ENCODE measurements at regions not wholly inside any gene's neighbourhood (a gene's known extent, or its start where the extent isn't known, plus 50 kb on each side); places are given as distances from the start of the nearest gene placed in this dataset.

- H3K27ac ChIP-seq: peak overlapping the region in 3 of 4 donors; percentile 24 to 32 (median 24)
Measured at GRCh38 chr7:136130511-136131303, 153.5 kb upstream of the MTPN start.

DNA sequence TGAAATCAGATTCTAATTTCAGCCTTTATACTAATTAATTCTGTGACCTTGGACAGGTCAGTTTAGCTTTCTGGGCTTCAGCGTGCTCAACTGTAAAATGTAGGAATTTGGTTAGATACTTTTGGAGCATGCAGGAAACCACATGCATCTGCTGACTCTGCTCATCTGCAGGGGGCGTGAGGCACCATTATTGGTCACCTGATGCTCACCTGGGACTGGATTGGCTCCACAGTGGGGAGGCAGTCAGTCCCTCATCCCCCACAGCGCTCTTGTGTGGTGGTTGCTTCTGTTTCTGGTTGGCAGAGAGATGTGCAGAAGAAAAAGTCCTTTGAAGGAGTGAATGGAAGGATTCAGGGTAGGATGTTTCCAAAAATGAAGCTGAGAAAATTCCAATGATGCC, 150.9 kb upstream of the MTPN start:
- intact Hi-C loops (cut with DNase I): no loop called here
- TF ChIP-seq POLR2A (IDR thresholded peaks at IDR 0.05) (no peak), POLR2AphosphoS5 (IDR thresholded peaks at IDR 0.05) (no peak), EP300 (IDR thresholded peaks at IDR 0.05) (no peak), CTCF (IDR thresholded peaks at IDR 0.05) (no peak)
- peaks cover 0 to 10% (median 4%) of the 10 kb centered on the region in 4 donors for H3K4me1 ChIP-seq
- no peaks in the 10 kb centered on the region for H3K27me3 ChIP-seq
- no peak for DNase-seq
- H3K36me3 ChIP-seq: no peaks in the 10 kb centered on the region
- no peak overlapping the region for H3K4me3 ChIP-seq
- 66 to 68% methylated on average over 3 of the region's 3 CpGs for WGBS, 2 donors
- H3K9me3 ChIP-seq: no peaks in the 10 kb centered on the region
- no peak overlapping the region for H3K27ac ChIP-seq

More at GRCh38 chr7:136130511-136131303, 153.5 kb upstream of the MTPN start:
- TF ChIP-seq EP300 (IDR thresholded peaks at IDR 0.05): peak in 1 of 4 donors; percentile 8
- no peak for TF ChIP-seq CTCF (IDR thresholded peaks at IDR 0.05)
- H3K27me3 ChIP-seq: no peaks in the 10 kb centered on the region
- H3K4me3 ChIP-seq: no peak overlapping the region
- no peak for DNase-seq
- intact Hi-C loops (cut with DNase I): loop anchor here (1.0 kb wide), 1 partner anchor 97 kb away; no protein-coding TSS in a partner anchor
- 65 to 67% methylated on average over 6 of the region's 6 CpGs for WGBS, 2 donors
- no peaks in the 10 kb centered on the region for H3K9me3 ChIP-seq
- H3K36me3 ChIP-seq: no peaks in the 10 kb centered on the region
- H3K4me1 ChIP-seq: peaks cover 0 to 10% (median 4%) of the 10 kb centered on the region in 4 donors

GRCh38 chr7:136123352-136123751, 146.2 kb upstream of the MTPN start:
- peaks cover 0 to 17% (median 13%) of the 10 kb centered on the region in 4 donors for H3K4me1 ChIP-seq
- intact Hi-C loops (cut with DNase I): no loop called here
- H3K9me3 ChIP-seq: no peaks in the 10 kb centered on the region
- WGBS, 2 donors: 68 to 81% methylated on average over 3 of the region's 3 CpGs
- no peaks in the 10 kb centered on the region for H3K36me3 ChIP-seq
- no peak for TF ChIP-seq POLR2AphosphoS5 (IDR thresholded peaks at IDR 0.05)
- TF ChIP-seq POLR2A (IDR thresholded peaks at IDR 0.05): no peak
- TF ChIP-seq CTCF (IDR thresholded peaks at IDR 0.05): no peak
- TF ChIP-seq EP300 (IDR thresholded peaks at IDR 0.05): no peak
- H3K27me3 ChIP-seq: no peaks in the 10 kb centered on the region
- no peak overlapping the region for H3K4me3 ChIP-seq
- DNase-seq: no peak
- H3K27ac ChIP-seq: no peak overlapping the region

DNA sequence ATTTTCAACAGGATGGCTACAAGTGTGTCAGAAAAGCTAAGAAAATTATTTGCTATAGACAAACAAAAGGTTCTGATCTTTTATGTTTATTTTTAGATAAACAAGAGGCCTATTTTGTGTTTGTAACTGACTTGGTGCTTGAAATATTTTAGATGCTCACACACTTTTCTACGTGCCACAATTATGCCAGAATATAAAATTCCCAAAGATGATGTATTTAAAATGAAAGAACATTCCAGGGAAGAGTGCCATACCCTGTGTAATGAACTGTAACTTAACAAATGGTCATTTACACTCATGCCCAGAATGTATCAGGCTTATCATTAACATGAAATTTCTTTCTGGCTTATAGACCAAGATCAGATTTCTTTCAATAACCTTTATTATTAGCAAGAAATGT, 144.9 kb upstream of the MTPN start:
- DNase-seq: no peak
- no peaks in the 10 kb centered on the region for H3K36me3 ChIP-seq
- no peaks in the 10 kb centered on the region for H3K27me3 ChIP-seq
- TF ChIP-seq POLR2A (IDR thresholded peaks at IDR 0.05) (no peak), CTCF (IDR thresholded peaks at IDR 0.05) (no peak), EP300 (IDR thresholded peaks at IDR 0.05) (no peak), POLR2AphosphoS5 (IDR thresholded peaks at IDR 0.05) (no peak)
- H3K9me3 ChIP-seq: no peaks in the 10 kb centered on the region
- H3K4me1 ChIP-seq: peaks cover 0 to 17% (median 13%) of the 10 kb centered on the region in 4 donors
- no peak overlapping the region for H3K4me3 ChIP-seq
- 47 to 48% methylated on average over 1 of the region's 1 CpG for WGBS, 2 donors
- intact Hi-C loops (cut with DNase I): no loop called here
- H3K27ac ChIP-seq: peak overlapping the region in 1 of 4 donors; percentile 26

Measured in sigmoid colon (tissue), 6 donors.